ENCODE measurements at regions not wholly inside any gene's neighbourhood (a gene's known extent, or its start where the extent isn't known, plus 50 kb on each side); places are given as distances from the start of the nearest gene placed in this dataset.
"Not testable (repeated sequence)": the region's sequence is repeated elsewhere in the genome, so short reads cannot be mapped to it uniquely, and the experiment has no call there.

DNA sequence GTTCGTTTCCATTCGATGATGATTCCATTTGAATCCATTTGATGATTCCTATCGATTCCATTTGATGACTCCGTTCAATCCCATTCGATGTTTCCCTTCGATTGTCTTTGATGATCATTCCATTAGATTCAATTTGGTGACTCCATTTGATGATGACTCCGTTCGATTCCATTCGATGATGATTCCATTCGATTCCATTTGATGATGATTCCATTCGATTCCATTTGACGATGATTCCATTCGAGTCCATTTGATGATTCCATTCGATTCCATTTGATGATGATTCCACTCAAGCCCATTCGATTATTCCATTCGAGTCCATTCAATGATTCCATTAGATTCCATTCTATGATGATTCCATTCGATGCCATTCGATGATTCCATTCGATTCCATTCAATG, 2730.6 kb downstream of the RPIA start:
- not testable (repeated sequence) for DNase-seq (ENCODE audit: low spot score)

GRCh38 chr2:91427148-91427547, 2735.7 kb downstream of the RPIA start:
- not testable (repeated sequence) for DNase-seq (ENCODE audit: low spot score)

GRCh38 chr2:91441932-91442245, 2750.4 kb downstream of the RPIA start:
- DNase-seq (ENCODE audit: low spot score): not testable (repeated sequence)

DNA sequence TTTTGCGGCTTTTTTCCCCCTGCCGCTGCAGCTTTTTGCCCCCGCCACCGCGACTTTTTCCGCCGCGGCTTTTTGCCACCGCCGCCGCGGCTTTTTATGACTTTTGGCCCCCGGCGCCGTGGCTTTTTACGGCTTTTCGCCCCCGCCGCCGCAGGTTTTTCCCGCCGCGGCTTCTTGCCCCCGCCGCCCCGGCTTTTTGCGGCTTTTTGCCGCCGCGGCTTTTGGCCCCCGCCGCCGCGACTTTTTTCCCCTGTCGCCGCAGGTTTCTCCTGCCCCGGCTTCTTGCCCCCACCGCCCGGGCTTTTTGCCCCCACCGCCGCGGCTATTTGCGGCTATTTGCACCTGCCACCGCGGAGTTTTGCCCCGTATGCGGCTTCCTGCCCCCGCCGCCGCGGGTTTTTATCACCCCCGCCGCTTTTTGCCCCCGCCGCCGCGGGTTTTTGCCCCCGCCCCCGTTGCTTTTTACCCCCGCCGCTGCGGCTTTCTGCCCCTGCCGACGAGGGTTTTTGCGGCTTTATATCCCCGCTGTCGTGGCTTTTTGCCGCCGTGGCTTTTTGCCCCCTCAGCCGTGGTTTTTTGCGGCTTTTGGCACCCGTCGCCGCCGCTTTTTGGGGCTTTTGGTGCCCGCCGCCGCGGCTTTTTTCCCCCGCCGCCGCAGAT, 2750.9 kb downstream of the RPIA start:
- no peak for DNase-seq (ENCODE audit: low spot score)

DNA sequence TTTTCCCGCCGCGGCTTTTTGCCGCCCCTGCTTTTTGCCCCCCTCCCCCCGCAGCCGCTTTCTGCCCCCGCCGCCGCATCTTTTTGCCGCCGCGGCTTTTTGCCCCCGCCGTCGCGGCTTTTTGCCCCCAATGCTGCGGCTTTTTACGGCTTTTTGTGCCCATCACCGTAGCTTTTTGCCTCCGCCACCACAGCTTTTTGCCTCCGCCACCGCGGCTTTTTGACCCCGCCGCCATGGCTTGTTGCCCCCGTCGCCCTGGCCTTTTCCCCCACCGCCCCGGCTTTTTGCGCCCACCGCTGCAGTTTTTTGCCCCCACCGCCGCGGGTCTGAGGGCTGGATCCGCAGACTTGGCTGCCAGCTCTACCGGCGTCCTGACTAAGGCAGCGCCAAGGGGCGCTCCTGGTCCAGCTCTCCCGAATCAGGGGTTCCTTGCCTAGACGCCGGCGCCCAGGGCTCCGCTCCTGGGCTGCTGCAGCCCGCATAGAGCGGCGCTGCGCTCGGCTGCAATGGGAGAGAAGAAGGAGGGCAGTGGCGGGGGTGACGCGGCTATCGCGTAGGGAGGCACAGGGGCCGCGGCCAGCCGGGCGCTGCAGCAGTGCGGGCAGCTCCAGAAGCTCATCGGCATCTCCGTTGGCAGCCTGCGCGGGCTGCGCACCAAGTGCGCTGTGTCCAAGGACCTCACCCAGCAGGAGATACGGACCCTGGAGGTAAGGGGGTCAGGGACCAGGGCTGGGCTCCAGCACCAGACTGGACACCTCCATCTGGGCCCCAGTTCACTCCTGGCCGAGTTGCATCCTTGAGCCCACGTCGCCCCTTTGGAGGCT, 2751.6 kb downstream of the RPIA start:
- not testable (repeated sequence) for DNase-seq (ENCODE audit: low spot score)

DNA sequence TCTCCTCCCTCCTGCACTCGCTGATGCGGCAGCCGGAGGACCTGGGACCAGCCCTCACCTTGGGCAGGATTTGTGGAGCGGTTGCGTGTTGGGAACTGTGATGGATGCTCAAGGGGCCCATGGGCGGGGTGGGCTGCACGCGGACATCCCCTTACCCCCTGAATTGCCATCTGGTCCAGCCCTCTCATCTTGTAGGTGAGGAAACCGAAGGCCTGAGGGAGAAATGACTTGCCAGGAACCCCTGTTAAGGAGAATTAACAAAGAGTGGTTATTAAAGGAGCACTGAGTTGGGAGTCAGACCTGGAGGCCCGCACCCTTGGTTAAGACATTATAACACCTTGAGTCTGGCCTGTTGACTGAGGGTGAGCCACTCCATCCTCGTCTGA, 2752.2 kb downstream of the RPIA start:
- not testable (repeated sequence) for DNase-seq (ENCODE audit: low spot score)

DNA sequence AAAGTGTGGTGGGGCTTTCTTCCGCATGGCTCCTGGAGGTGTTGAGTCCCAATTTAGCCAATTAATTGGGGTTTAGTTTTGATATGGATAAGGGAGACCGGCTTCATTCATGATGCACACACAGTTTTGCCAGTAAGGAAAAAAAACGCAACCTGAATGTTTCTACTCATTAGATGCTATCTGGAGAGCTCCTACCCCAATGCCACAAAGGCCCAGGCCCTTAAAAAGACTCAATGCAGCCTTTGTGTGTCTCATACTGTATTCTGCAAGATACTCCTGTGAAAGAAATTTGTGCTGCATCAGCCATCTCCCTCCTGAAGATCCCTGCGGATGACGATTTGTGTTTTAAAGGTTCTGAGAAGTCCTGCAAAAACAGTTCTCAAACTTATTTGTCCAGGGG, 2754.2 kb downstream of the RPIA start:
- not testable (repeated sequence) for DNase-seq (ENCODE audit: low spot score)

DNA sequence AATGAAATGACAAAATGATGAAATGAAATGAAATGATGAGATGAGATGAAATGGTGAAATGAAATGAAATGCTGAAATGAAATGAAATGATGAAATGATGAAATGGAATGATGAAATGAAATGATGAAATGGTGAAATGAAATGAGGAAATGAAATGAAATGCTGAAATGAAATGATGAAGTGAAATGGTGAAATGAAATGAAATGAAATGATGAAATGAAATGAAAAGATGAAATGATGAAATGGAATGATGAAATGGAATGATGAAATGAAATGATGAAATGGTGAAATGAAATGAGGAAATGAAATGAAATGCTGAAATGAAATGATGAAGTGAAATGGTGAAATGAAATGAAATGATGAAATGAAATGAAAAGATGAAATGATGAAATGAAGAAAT, 2755.0 kb downstream of the RPIA start:
- DNase-seq (ENCODE audit: low spot score): not testable (repeated sequence)

- not testable (repeated sequence) for DNase-seq (ENCODE audit: low spot score)
Observed at GRCh38 chr2:91446915-91447314, 2755.4 kb downstream of the RPIA start.

GRCh38 chr2:91447508-91447907, 2756.0 kb downstream of the RPIA start:
- DNase-seq (ENCODE audit: low spot score): not testable (repeated sequence)

DNA sequence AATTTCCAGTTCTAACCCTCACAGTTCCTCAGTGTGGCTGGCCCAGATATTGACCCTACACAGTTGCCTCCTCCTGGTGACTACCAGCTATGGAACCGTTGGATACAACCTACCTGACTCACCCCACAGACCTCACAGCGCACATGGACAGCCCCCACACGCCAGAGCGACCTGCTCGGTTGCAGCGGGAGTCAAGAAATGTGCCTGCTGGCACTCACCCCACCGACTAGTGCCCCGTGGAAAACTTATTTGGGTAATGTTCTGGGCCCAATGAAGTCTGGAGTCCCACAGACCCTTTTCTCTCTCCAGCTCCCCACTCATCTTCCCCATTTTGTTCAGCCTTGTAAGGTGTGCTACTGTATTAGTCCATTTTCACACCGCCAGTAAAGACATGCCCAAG, 2770.8 kb downstream of the RPIA start:
- not testable (repeated sequence) for DNase-seq (ENCODE audit: low spot score)

GRCh38 chr2:91463007-91463406, 2771.5 kb downstream of the RPIA start:
- DNase-seq (ENCODE audit: low spot score): not testable (repeated sequence)

GRCh38 chr2:91466780-91467363, 2775.4 kb downstream of the RPIA start:
- DNase-seq (ENCODE audit: low spot score): not testable (repeated sequence)

DNA sequence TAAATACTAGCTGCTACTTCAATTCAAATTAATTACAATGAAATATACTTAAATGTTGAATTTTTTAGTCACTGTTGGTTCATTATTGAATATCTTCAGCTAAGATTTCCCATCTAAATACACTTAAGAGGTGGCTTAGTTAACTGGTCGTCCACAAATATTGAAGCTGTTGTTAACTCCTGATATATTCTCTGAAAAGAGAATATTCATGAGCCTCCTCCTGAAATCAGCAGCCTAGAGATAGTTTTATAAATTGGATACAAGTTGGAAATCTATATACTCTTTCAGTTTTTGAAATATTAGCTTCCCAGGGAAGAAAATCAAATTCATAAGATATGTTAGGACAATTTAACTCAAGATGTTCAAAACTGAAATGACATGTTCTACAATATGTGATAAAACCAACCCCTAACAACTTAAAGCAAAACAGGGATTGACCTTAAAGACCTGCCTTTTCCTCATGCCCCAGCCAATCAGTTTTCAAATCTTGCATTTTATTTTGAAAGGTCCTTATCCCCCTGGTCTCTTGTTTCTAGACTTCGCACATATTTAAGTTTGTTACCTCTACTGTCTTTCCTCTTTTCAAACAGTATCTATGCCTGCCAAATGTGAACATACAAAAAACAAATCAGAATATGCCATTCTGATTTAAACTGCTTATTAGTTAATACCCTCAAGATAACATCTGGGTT, 2784.9 kb downstream of the RPIA start:
- DNase-seq (ENCODE audit: low spot score): not testable (repeated sequence)

- DNase-seq (ENCODE audit: low spot score): not testable (repeated sequence)
Observed at GRCh38 chr2:91476936-91477246, 2785.4 kb downstream of the RPIA start.

- not testable (repeated sequence) for DNase-seq (ENCODE audit: low spot score)
Observed at GRCh38 chr2:91477291-91477690, 2785.8 kb downstream of the RPIA start.

- DNase-seq (ENCODE audit: low spot score): peak; percentile 6
Observed at GRCh38 chr2:91477731-91478672, 2786.5 kb downstream of the RPIA start.

GRCh38 chr2:91478851-91479718, 2787.6 kb downstream of the RPIA start:
- not testable (repeated sequence) for DNase-seq (ENCODE audit: low spot score)

DNA sequence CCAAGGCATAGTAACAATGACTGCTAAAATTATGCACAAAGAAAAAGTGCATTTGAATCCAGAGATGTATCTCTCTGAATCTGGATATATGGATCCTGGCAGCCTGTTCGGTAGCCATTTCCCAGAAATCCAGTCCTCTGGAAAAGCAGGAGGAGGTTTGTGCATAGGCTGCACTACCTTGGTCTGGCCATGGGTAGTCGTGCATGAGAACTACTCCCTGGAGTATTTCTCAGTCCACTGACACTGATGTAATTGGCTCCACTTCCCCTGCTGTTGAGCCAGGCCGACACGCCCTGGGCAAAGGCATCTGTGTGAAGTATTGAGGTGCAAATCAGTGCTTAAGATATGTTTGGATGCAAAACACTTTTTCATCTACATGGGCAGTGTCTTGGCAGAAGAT, 2793.8 kb downstream of the RPIA start:
- DNase-seq (ENCODE audit: low spot score): not testable (repeated sequence)
